ENCODE measurements at regions not wholly inside any gene's neighbourhood (a gene's known extent, or its start where the extent isn't known, plus 50 kb on each side); places are given as distances from the start of the nearest gene placed in this dataset.
"Not testable (repeated sequence)": the region's sequence is repeated elsewhere in the genome, so short reads cannot be mapped to it uniquely, and the experiment has no call there.

GRCh38 chr14:51366460-51366859 is 126.4 kb downstream of the TMX1 start:
- not testable (repeated sequence) for TF ChIP-seq EZH2 (IDR thresholded peaks at IDR 0.05); POLR2AphosphoS5 (IDR thresholded peaks at IDR 0.05; ENCODE audit: borderline replicate concordance, low read depth, low read length)
